ENCODE measurements at regions not wholly inside any gene's neighbourhood (a gene's known extent, or its start where the extent isn't known, plus 50 kb on each side); places are given as distances from the start of the nearest gene placed in this dataset.

DNA sequence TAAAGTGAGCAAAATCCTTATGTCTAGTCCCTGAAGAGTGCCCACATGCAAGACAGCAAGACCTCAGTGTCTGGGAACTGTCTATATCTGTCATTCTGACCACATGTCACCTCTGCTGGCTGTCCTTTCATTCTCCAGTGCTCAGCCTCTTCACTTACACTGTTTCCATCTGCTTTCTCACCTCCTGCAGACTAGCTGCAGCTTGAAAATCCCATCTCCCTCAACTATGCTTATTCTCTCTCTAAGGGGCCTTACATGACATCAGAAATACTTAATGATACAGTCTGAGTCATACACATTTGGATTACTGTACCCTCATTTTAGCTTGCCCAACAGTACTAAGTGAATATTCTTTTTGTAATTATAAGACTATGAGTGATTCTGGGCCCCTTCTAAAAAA is 587.8 kb downstream of the EPM2A start:
- DNase-seq (ENCODE audit: low read depth): peak; percentile 32
- no peak overlapping the region for H3K4me3 ChIP-seq (ENCODE audit: low read depth, low read length)
- TF ChIP-seq, protein P1, sequence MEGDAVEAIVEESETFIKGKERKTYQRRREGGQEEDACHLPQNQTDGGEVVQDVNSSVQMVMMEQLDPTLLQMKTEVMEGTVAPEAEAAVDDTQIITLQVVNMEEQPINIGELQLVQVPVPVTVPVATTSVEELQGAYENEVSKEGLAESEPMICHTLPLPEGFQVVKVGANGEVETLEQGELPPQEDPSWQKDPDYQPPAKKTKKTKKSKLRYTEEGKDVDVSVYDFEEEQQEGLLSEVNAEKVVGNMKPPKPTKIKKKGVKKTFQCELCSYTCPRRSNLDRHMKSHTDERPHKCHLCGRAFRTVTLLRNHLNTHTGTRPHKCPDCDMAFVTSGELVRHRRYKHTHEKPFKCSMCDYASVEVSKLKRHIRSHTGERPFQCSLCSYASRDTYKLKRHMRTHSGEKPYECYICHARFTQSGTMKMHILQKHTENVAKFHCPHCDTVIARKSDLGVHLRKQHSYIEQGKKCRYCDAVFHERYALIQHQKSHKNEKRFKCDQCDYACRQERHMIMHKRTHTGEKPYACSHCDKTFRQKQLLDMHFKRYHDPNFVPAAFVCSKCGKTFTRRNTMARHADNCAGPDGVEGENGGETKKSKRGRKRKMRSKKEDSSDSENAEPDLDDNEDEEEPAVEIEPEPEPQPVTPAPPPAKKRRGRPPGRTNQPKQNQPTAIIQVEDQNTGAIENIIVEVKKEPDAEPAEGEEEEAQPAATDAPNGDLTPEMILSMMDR (conservative IDR thresholded peaks at IDR 0.05; ENCODE audit: low read depth, low read length): no peak

DNA sequence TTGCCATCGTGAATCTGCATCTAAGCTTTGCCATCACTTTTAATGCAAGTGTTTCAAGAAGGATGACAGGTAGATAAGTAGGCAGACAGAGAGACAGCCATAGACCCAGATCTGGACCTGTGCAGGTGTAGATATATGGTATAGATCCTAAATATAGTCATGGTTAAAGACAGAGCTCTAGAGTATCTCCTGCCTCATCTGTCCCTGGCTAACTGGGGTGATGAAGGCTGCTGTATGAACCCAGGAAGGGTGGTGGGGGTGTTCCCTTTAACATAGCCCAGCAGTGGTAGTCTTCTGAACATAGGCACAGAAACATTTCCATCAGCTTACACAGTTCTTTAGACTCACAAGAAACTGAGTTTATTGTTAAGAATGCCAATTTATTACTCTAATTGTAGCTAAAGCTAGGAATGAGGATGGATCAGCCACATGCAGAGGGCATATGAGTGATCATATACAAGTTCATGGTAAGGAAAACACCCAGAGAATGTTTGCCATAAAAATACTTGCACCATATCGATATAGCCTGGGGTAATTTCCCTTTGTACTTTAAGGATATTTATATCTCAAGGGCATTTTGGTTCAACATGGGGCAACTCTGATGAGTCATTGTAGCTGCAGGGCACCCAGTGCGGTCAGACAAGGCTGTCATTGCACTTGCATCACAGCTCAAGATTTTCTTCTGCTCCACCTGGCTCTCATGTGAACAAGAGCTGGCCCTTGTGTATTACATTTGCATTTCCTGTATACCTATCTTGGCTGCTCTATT is 587.2 kb downstream of the EPM2A start:
- DNase-seq (ENCODE audit: low read depth): peak; percentile 65
- no peak overlapping the region for H3K4me3 ChIP-seq (ENCODE audit: low read depth, low read length)
- TF ChIP-seq, protein P1 (conservative IDR thresholded peaks at IDR 0.05; ENCODE audit: low read depth, low read length): no peak

DNA sequence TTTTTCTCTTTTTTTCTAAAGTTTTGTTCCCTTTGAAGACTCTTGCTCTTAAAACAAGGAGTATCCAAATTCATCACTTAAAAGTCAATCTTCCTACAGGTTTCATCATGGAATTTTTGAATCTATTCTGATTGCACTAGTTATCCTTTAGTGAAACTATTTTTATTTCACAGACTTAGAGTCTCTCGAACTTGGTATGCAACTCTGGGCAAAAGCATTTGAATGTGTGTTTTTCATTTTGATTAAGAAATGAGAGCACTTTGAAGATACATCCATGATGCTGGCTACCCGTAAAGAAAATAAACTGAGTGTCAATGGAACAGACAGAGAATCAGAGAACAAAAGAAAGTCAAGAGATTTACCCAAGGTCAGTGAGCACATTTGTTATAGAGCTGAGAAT is 586.5 kb downstream of the EPM2A start:
- no peak overlapping the region for H3K4me3 ChIP-seq (ENCODE audit: low read depth, low read length)
- TF ChIP-seq, protein P1 (conservative IDR thresholded peaks at IDR 0.05; ENCODE audit: low read depth, low read length): no peak
- DNase-seq (ENCODE audit: low read depth): no peak

DNA sequence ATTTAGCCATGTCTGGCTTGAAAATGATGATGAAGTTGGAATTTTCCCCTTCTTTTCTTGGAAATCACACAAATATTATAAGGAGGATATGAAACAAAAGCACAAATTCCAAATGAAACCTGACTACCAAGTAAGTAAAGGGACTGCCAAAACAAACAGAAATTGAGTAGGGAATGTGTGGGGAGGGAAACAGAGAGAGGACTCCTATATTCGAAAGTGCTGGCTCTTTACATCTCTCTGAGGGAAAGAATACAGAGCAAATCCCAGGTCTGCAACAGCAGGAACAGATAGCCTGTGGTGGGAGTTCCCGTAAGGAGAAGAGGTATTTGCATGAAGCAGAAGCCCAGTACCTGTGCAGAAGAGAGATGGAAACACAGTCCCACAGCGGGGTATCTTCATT is 583.7 kb downstream of the EPM2A start:
- peak; percentile 53 for DNase-seq (ENCODE audit: low read depth)

DNA sequence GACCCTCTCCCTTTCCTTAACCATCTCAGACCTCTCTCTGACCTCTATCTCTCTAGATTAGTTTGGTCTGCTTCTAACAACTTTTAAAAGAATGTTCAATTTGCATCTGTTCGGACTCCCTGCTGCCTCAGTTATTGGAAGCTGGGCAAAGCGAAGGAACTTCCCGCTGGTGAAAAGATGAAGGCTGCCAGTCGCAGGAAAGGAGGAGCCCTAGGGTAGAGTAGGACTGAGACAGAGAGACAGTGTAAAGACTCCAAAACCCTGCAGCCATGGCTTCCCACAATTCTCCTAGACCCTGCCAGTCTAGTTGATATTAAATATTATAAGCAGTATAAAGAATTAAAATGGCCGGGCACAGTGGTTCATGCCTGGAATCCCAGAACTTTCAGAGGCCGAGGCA is 581.8 kb downstream of the EPM2A start:
- H3K4me3 ChIP-seq (ENCODE audit: low read depth, low read length): no peak overlapping the region

More for the DNA sequence above, 583.7 kb downstream of the EPM2A start:
- H3K4me3 ChIP-seq (ENCODE audit: low read depth, low read length): no peak overlapping the region
- TF ChIP-seq, protein P1 (conservative IDR thresholded peaks at IDR 0.05; ENCODE audit: low read depth, low read length): no peak

DNA sequence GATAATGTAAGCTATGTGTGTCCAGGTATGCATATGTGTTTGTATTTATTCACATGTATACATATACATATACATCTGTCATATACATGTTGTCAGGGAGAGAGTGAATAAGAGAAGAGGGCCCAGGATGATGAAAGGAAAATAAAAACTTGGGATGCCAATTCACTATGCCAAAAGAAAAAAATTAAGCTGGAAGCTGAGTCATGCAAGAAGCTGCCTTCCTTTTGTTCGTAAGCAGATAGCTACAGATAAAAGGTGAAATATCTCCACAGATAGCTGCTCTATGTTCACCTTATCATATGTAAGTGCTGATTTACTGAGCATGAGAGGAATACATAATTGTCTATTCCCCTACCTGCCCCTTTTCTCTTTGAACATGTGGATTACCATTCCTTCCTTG is 579.9 kb downstream of the EPM2A start:
- H3K4me3 ChIP-seq (ENCODE audit: low read depth, low read length): no peak overlapping the region
- TF ChIP-seq, protein P1 (conservative IDR thresholded peaks at IDR 0.05; ENCODE audit: low read depth, low read length): no peak
- no peak for DNase-seq (ENCODE audit: low read depth)

More for the DNA sequence above, 581.8 kb downstream of the EPM2A start:
- TF ChIP-seq, protein P1 (conservative IDR thresholded peaks at IDR 0.05; ENCODE audit: low read depth, low read length): no peak
- no peak for DNase-seq (ENCODE audit: low read depth)

All from choroid plexus epithelial cell (primary cell).